NOMO-1 (cell line): ENCODE measurements at regions not wholly inside any gene's neighbourhood (a gene's known extent, or its start where the extent isn't known, plus 50 kb on each side); places are given as distances from the start of the nearest gene placed in this dataset.
"Not testable (repeated sequence)": the region's sequence is repeated elsewhere in the genome, so short reads cannot be mapped to it uniquely, and the experiment has no call there.

Experiments
- DNase-seq, 2 experiments: peaks; one replicate each; lab custom pipeline; 2025; ENCODE audit not compliant: unreplicated experiment in 2 of 2; lab: John Stamatoyannopoulos, UW

DNA sequence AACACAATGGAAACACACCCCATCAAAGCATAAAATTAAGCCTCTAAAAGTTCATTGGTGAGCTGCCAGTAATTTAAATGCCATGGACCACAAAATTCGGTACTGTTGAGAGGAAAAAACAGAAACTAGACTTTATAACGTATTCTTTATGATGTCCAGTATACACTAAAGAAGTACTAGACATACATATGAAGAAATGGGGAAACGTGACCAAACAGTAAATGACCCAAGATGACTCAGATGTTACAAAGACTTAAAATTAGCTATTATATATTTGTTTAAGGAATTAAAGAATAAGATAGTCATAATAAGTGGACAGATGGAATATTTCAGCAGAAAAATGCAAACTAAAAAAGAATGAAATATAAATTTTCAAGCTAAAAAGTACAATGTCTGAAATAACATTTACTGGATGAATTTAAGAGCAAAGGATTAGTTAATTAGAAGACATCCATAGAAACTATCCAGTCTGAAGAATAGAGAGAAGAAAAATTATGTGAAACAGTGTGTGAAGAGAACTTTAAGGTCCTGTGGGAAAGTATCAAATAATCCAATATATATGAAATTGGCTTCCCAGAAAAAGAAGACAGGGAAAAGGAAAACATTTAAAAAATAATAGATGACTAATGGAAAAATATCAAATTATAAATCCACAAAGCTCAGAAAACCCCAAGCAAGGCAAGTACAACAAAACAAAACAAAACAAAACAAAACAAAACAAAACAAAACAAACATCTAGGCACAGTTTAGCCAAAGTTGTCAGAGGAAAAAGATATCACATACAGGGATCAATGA, 69.4 kb downstream of the SAMD9 start:
- peak in 1 of 2 experiments; percentile 78 for DNase-seq

DNA sequence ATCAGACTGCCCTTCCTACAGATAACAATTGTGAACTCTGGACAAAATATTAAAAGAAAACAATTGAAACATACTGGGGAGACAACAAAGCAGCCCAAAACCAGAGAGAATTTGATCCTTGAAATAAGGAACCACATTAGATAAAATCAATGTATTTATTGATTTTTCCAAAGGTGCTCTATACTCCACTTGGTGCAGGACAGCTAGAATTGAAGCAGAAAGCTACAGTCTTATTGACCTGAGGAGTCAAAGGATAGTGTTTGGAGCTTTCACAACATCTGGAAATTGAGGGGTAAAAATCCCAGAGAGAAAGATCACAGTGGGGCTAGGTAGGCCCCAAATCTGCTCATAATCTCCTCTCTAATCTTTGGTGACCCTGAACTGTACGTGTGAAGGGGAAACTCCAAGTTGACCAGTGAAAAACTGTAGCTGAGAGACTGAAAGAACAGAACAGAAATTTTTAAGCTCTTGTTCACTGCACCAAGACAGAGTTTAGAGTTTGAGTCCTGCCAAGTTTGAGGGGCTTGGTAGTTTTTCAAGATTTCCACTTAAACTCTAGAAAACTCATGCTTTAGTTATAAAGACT, 70.2 kb downstream of the SAMD9 start:
- DNase-seq, result no peak

DNA sequence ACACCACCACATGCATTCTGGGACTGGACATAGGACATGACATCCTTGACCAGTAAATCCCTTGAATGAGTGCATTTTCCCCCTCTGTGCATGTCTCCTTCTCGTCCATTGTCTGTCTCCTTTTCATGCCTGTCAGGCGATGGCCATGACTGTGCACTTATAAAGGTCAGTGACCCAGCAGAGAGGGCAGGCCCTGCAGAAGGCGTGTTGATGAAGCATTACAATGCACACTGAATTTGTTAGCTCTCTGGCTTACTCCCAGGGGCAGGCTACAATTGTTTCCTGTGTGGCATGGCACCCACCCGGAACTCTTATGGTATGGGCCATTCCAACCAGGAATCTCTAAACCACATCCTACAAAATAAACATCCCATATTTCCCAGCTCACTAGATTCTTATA, 71.1 kb downstream of the SAMD9 start:
- DNase-seq, result peak in 1 of 2 experiments; percentile 47

DNA sequence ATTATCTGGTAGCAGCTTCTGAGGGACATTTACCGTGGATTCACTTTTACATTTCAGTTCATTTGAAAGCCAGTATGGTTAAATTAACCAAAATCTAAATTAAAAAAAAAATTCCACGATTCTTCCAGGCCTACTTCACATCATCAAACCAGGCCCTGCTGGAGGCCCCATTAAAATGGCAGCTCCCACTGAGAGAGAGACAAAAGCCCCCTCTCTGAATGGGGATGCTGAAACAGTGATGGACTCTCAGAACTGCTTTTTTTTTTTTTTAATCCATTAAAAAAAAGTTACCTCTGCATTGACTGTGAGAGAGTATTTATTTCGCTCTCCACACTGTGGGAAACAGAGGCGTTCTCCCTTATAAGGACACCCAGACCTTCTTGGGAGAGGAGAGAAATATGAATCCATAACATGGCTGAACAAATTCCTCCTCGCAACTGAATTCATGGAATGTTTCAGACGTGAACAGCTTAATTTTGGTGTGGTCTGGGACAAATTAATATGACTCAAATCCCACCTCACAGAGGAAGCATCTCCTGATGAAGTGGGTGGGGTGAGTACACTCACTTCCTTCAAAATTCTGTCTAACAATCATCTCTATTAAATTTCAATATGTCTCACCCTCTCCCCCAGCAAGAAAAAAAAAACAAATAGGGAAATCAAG, 73.5 kb downstream of the SAMD9 start:
- no peak for DNase-seq

DNA sequence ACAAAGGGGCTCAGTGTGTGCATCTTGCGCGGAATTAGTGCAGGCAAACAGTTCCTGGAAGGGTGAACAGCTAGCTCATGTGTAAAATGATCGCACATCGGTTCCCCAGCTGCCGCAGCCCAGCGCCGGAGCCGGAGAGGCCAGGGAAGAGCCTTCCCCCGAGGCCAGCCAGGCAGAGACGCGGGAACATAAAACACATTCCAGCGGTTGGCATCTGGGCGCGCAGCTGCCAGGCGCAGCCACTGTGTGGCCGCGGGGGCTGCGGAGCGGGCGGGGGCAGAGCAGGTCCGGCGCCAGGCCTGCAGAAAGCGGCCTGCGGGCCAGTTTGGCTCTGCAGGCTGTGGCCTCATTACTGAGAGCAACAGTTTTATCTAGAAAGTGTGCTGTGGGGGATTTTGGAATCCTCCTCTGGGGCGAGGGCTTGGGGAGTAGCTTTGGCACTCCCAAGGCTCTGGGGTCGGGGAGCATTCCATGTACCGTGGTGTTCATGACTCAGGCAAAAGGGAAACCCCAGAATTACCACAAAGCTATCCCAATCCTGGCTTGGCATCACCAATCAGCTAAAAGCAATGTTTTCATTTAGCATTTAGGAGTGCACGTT, 74.3 kb downstream of the SAMD9 start:
- DNase-seq, result peak; percentile 37 to 58

DNA sequence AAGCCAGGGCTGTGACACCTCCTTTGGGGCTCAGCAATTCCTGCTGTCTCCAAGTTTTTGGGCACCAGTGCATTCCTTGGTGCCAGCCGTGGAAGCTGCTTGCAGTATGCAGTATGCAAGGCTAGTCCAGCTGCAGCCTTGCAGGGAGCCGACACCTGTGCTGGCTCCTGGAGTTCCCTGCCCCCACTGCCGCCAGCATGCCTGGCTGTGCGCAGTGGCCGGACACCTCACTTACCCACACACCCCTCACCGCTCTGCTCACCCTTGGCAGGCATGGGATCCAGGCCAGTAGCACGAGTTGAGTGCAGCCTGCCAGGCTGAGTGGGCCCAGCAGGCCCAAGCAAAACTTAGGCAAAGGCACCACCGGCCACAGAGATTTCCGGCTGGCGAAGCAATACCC, 77.4 kb downstream of the SAMD9 start:
- no peak for DNase-seq

DNA sequence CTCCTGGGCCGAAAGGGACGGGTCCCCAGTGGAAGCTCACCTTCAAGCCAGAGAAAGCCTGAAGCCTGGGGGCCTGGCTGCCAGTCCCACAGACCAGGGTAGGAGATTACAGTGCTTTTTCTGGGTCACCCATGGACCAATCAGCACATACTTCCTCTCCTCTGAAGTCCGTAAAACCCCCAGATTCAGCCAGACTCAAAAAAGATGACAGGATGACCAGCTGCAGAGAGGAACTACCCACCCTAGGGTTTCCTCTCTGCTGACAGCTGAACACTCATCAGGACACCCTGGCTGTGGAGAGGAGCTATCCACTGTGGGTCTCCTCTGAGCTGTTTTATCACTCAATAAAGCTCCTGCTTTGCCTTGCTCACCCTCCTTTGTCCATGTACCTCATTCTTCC, 78.0 kb downstream of the SAMD9 start:
- DNase-seq, result peak in 1 of 2 experiments; percentile 24

DNA sequence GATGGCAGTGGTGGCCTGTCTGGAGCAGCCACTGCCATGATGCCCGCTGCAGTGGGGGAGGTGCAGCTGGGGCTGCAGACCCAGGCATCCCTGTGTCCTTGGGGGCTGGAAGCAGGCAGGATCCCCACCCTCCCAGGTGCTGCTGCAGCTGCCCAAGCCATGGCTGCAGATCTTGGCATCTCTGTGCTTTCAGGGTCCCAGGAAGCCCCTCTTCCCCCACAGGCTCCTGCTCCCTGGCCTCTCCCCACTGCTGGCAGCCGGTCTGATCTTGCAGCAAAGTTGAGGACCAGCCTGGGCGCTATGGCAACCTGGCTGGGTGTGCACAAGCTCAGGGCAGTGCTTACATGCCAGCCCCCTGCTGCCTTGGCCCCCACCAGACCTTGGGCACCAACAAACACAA, 78.5 kb downstream of the SAMD9 start:
- DNase-seq, result no peak

DNA sequence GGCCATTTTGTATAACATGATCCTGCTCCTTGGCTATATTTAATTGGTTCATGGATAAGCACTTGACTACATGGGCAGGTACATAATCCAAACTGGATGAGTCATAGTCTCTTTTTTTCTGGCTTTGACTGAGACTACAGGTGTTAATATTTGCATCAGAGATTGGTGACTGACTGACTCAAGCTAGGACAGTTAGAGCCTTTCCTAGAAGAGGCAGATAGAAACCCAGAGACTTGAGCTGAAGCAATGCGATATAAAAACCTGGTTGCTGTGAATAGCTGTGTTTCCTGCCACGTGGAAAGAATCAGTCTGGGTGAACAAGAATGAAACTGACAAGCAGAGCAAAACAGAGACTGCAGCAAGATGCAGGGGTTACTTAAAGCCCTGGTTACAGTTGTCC, 81.0 kb downstream of the SAMD9 start:
- DNase-seq, result no peak

DNA sequence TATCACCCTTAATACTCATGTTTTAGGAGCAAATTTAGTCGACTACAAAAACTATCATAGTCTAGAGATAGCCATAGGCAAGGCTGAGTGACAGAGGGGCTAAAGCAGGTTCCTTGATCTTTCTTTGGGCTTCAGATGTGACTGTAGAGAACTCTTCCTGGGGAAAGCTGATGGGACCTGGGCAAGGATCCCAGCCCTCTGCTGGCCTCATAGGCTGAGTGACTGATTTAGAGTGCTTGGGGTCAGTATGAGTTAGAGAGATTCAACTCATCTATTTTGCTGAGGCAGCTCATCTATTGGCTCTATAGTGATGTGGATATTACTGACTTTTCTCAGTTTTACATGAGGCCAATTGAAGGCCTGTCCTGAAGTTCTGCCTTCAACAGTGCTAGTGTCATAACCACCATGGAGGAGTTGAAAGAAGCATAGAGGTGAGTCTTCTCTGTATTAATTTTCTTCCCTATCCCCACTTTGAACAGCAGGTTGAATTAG, 81.6 kb downstream of the SAMD9 start:
- no peak for DNase-seq

DNA sequence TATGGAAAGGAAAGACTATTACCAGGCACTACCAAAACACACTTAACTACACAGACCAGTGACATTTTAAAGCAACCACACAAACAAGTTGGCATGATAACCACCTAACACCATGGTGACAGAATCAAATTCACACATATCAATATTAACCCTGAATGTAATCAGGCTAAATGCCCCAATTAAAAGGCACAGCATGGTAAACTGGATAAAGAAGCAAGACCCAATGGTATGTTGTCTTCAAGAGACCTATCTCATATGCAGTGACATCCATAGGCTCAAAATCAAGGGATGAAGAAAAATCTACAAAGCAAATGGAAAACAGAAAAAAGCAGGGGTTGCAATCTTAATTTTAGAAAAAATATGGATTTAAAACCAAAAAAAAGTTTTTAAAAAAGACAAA, 86.0 kb downstream of the SAMD9 start:
- no peak for DNase-seq

DNA sequence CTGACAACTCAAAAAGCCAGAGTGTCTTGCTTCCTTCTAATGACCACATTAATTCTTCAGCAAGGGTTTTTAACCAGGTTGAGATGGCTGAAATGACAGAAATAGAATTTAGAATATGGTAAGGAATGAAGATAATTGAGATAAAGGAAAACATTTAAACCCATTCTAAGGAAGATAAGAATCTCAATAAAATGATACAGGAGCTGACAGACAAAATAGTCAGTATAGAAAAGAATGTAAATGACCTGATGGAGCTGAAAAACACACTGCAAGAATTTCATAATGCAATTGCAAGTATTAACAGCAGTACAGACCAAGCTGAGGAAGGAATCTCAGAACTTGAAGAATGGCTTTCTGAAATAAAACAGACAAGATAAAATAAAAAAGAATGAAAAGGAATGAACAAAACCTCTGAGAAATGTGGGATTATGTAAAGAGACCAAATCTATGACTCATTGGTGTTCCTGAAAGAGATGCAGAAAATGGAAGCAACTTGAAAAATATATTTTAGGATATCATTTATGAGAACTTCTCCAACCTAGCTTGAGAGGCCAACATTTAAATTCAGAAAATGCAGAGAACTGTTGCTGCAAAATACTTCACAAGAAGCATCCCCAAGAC, 87.1 kb downstream of the SAMD9 start:
- DNase-seq, result no peak

DNA sequence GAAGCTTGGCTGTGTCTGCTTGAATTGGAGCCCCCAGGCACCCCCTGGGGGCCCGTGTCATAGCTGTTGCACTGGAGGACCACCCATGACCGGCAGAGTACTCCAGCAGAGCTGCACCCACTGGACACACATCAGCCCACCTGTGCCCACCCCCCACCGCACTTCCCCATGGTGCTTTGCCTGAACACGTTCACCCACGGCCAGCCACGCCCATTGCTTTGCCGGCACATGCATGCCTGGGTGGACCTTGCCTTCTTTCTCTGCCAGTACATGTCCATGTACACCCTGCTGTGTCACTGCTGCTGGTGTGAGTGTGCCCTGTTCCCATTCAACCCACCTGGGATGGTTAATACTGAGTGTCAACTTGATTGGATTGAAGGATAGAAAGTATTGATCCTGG, 88.7 kb downstream of the SAMD9 start:
- DNase-seq, result no peak

DNA sequence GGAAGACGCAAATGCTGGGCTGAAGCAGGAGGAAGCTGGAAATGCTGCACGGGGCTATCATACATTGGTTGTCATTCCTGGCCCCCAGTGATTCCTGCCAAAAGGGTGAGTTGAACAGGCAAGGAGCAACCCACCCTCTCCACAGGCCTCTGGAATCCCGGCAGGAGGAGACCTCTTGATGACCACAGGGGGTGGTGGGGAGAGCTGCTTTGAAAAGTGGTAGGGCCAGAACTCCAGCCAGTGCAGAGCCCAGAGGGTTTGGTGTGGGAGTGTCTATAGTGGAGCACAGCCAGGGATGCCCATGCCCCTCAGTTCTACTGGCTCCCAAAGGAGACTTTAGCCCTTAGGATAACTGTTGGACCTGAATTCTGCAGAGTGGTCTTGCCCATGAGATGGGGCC, 89.2 kb downstream of the SAMD9 start:
- no peak for DNase-seq

DNA sequence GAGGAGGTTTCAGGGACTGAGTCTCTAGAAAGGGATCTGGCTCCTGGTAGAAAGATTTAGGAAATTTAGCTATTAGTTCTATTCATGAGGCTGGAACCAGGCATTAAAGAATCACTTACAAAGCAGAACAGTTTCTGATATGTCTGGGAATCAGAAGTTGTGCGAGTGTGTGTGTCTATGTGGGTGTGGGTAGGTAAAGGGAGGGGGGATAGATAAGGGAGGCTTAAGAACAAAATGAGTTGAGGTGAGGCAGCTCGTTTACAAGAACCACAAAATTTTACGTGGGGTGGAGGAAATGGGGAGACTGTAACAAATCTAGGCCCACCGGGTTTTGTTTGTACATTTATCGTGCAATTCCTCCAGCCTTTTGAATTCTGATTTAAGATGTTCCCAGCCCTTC, 90.7 kb downstream of the SAMD9 start:
- no peak for DNase-seq

DNA sequence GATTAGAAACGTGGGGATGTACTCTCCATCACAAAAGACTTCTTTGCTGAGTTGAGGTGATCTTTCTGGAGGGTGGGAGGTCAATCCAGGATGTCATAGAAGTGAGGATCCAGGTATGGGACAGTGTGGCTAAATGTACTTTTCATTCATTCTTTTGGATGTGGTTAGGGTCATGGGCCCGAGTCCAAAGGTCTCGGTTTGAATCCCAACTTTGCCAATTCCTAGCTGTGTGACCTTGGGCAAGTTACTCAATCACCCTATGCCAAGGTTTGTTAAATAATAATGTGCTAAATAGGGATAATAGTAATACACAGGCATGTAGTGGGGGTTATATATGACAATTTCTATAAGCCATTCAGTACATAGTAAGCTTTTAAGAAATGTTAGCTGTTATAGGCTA, 91.4 kb downstream of the SAMD9 start:
- no peak for DNase-seq

DNA sequence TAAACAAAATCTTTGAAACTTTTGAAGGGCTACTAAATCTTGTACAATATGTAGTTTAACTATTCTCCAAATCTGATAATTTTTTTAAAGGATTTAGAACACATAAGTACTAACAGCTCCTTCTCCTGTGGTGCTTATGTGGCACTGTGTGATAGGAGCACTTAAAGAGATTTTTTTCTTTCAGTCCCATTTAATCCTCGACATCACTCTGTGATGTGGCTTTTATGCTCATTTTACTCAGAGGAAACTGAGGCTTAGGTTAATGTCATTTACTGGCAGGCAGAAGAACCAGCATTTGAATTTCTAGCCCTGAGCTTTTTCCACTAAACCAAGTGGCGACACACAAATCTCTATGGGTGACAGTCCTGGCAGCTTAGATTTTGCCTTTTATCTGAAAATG, 92.4 kb downstream of the SAMD9 start:
- no peak for DNase-seq

DNA sequence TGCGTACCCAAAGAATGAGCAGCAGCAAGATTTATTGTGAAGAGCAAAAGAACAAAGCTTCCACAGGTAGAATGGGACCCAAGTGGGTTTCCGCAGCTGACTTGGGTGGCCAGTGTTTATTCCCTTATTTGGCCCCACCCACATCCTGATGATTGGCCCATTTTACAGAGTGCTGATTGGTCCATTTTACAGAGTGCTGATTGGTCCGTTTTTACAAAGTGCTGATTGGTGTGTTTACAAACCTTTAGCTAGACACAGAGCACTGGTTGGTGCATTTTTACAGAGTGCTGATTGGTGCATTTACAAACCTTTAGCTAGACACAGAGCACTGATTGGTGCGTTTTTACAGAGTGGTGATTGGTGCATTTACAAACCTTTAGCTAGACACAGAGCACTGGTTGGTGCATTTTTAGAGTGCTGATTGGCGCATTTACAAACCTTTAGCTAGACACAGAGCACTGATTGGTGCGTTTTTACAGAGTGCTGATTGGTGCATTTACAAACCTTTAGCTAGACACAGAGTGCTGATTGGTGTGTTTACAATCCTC, 94.8 kb downstream of the SAMD9 start:
- DNase-seq, result not testable (repeated sequence)

DNA sequence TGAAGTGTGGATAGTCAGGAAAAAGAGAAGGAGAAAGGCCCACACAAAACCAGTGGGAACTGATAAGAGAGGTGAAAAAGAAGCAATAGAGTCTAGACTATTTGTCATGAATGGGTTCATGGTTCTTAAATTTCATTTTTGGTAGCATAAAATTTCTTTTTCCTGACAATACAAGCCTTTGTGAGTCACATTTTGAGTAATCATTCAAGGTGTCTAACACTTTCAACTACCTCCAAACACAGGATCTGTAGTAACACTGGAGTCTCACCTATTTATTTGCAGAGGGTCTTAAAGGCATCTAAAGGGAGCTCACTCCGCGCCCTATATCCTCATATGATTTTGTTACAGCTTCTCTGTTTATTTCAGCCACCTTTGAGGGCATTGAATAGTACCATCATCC, 96.0 kb downstream of the SAMD9 start:
- no peak for DNase-seq

DNA sequence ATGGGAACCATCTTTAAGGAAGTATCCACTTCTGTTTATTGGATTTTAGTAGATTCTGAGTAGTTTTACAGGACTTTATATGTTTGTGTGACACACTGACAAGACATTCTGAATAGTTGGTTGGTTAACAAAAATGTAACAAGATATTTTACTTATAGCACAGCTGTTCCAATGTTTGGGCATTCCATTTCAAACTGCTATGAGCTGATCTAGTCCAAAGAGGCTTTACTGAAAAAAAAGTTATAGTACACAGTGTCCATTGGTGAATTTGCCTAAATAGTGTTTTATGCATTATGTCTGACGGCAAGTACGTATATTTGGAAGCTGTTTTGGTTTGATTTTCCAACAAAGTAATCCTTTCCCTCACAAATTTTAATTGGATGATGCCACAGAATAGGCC, 99.1 kb downstream of the SAMD9 start:
- DNase-seq, result no peak
